Caco-2 (cell line): ENCODE measurements at regions not wholly inside any gene's neighbourhood (a gene's known extent, or its start where the extent isn't known, plus 50 kb on each side); places are given as distances from the start of the nearest gene placed in this dataset.

ENCODE experiments used
- BruUV-seq: library from RNA; stranded (reverse); fragments of 400-500 nt; replicated peaks from 2 replicates; lab custom pipeline; 2021; lab: Mats Ljungman, UMichigan
- CTCF ChIA-PET: fragments of 300-600 bp; sonication (Branson Sonifier 250); formaldehyde crosslinking; loops from one replicate; lab custom pipeline; 2022; ENCODE audit warnings: antibody characterized with exemption; lab: Charles Lee
- POLR2A ChIA-PET: fragments of 300-600 bp; sonication (Branson Sonifier 250); formaldehyde crosslinking; loops from one replicate; lab custom pipeline; 2022; ENCODE audit warnings: antibody characterized with exemption; lab: Charles Lee
- DNase-seq, 2 experiments: peaks; one replicate each; pipeline versions ENCODE4 v3.0.0 to v3.0.0-alpha.2; 2020 to 2022
- H3K27me3 ChIP-seq: replicated peaks from 2 replicates; pipeline ENCODE4 v1.6.0; 2011; ENCODE audit warnings: low read length; ENCODE audit not compliant: control insufficient read depth, insufficient read depth
- H3K36me3 ChIP-seq: 2 replicates; pipeline ENCODE4 v1.5.1; 2011; ENCODE audit warnings: low read length; ENCODE audit not compliant: control insufficient read depth, insufficient read depth
- H3K4me1 ChIP-seq: fragments of 250-450 bp; sonication (Bioruptor Pico); 2 replicates; pipeline ENCODE4 v1.5.1; 2020; ENCODE audit warnings: mild to moderate bottlenecking
- H3K4me3 ChIP-seq: 2 replicates; pipeline ENCODE4 v1.5.1; 2011; ENCODE audit warnings: low read depth, mild to moderate bottlenecking, control low read depth, low read length
- H3K9me3 ChIP-seq: fragments of 250-450 bp; sonication (Bioruptor Pico); 2 replicates; pipeline ENCODE4 v1.5.1; 2020; ENCODE audit warnings: mild to moderate bottlenecking, moderate library complexity
- H3K27ac Mint-ChIP-seq: one replicate; pipeline ENCODE4 v1.8.0; 2022; ENCODE audit warnings: mixed read lengths; ENCODE audit not compliant: unreplicated experiment
- H3K27me3 Mint-ChIP-seq: one replicate; pipeline ENCODE4 v1.8.0; 2022; ENCODE audit warnings: mixed read lengths; ENCODE audit not compliant: insufficient read depth, unreplicated experiment
- H3K36me3 Mint-ChIP-seq: one replicate; pipeline ENCODE4 v1.8.0; 2022; ENCODE audit warnings: mild to moderate bottlenecking, mixed read lengths; ENCODE audit not compliant: insufficient read depth, unreplicated experiment
- H3K4me1 Mint-ChIP-seq: one replicate; pipeline ENCODE4 v1.8.0; 2022; ENCODE audit warnings: low read depth, mixed read lengths; ENCODE audit not compliant: unreplicated experiment
- H3K4me3 Mint-ChIP-seq: one replicate; pipeline ENCODE4 v1.8.0; 2022; ENCODE audit warnings: mild to moderate bottlenecking, moderate library complexity, mixed read lengths; ENCODE audit not compliant: unreplicated experiment
- H3K9me3 Mint-ChIP-seq: one replicate; pipeline ENCODE4 v1.8.0; 2022; ENCODE audit warnings: mixed read lengths; ENCODE audit not compliant: unreplicated experiment
- CTCF ChIP-seq, 2 experiments: fragments of 200-600 bp in 1 of 2; IDR thresholded peaks; 1 replicate in 1 of 2; 2 replicates in 1 of 2; pipeline versions ENCODE4 v1.5.1 to v1.8.0; 2011 to 2022; ENCODE audit warnings: antibody characterized with exemption in 1 of 2, control low read depth in 1 of 2, inconsistent platforms in 1 of 2, low read depth in 1 of 2, low read length in 1 of 2, mild to moderate bottlenecking in 1 of 2, moderate library complexity in 1 of 2; ENCODE audit not compliant: insufficient read depth in 1 of 2, severe bottlenecking in 1 of 2, unreplicated experiment in 1 of 2
- intact Hi-C: fragments of 100-400 bp; cut with micrococcal nuclease; formaldehyde crosslinking; loops from one replicate; pipeline ENCODE4 v1.10.0; 2022; ENCODE audit not compliant: unreplicated experiment

- CTCF ChIA-PET, result no interaction called here
- peaks cover 5% of the 10 kb centered on the region for H3K36me3 Mint-ChIP-seq
- H3K27me3 Mint-ChIP-seq, result no peaks in the 10 kb centered on the region
- Histone ChIP-seq H3K4me3 (no peak overlapping the region), H3K36me3 (no peaks in the 10 kb centered on the region), H3K4me1 (peaks cover 5% of the 10 kb centered on the region; the same call in 1 of the 2 replicates), H3K27me3 (no peaks in the 10 kb centered on the region), H3K9me3 (peaks cover 21% of the 10 kb centered on the region)
- H3K9me3 Mint-ChIP-seq, result peaks cover 35% of the 10 kb centered on the region
- DNase-seq, result no peak
- peaks cover 7% of the 10 kb centered on the region for H3K4me1 Mint-ChIP-seq
- intact Hi-C loops, result no loop called here
- H3K4me3 Mint-ChIP-seq, result no peak overlapping the region
- H3K27ac Mint-ChIP-seq, result peak overlapping the region; percentile 32
- POLR2A ChIA-PET, result no interaction called here
- TF ChIP-seq CTCF (IDR thresholded peaks at IDR 0.05; ENCODE audit: insufficient read depth in 1 of 2, low read depth in 1 of 2, low read length in 1 of 2, severe bottlenecking in 1 of 2, unreplicated experiment in 1 of 2), result no peak
- BruUV-seq, result no TSS peak
Observed at GRCh38 chr14:22232933-22233332, 356.1 kb downstream of the DAD1 start.

- H3K27me3 Mint-ChIP-seq, result no peaks in the 10 kb centered on the region
- peak overlapping the region; percentile 32 for H3K27ac Mint-ChIP-seq
- H3K4me1 Mint-ChIP-seq, result peaks cover 2% of the 10 kb centered on the region
- H3K36me3 Mint-ChIP-seq, result peaks cover 5% of the 10 kb centered on the region
- CTCF ChIA-PET, result no interaction called here
- Histone ChIP-seq H3K36me3 (no peaks in the 10 kb centered on the region), H3K4me1 (peaks cover 5% of the 10 kb centered on the region; the same call in 1 of the 2 replicates), H3K4me3 (no peak overlapping the region), H3K9me3 (peaks cover 21% of the 10 kb centered on the region), H3K27me3 (no peaks in the 10 kb centered on the region)
- peak in 1 of 2 experiments; percentile 35 for DNase-seq
- H3K4me3 Mint-ChIP-seq, result no peak overlapping the region
- peaks cover 31% of the 10 kb centered on the region for H3K9me3 Mint-ChIP-seq
- BruUV-seq, result no TSS peak
- TF ChIP-seq CTCF (IDR thresholded peaks at IDR 0.05; ENCODE audit: insufficient read depth in 1 of 2, low read depth in 1 of 2, low read length in 1 of 2, severe bottlenecking in 1 of 2, unreplicated experiment in 1 of 2), result no peak
- intact Hi-C loops, result no loop called here
- POLR2A ChIA-PET, result no interaction called here
Observed at GRCh38 chr14:22232486-22232885, 356.5 kb downstream of the DAD1 start.

- no TSS peak for BruUV-seq
- no peak for TF ChIP-seq CTCF (IDR thresholded peaks at IDR 0.05; ENCODE audit: insufficient read depth in 1 of 2, low read depth in 1 of 2, low read length in 1 of 2, severe bottlenecking in 1 of 2, unreplicated experiment in 1 of 2)
- H3K4me3 Mint-ChIP-seq, result no peak overlapping the region
- ChIA-PET POLR2A (no interaction called here), CTCF (no interaction called here)
- no peak for DNase-seq
- Histone ChIP-seq H3K9me3 (peaks cover 21% of the 10 kb centered on the region), H3K4me1 (peaks cover 7% of the 10 kb centered on the region), H3K27me3 (no peaks in the 10 kb centered on the region), H3K4me3 (no peak overlapping the region), H3K36me3 (no peaks in the 10 kb centered on the region)
- H3K4me1 Mint-ChIP-seq, result no peaks in the 10 kb centered on the region
- peaks cover 5% of the 10 kb centered on the region for H3K36me3 Mint-ChIP-seq
- H3K9me3 Mint-ChIP-seq, result peaks cover 27% of the 10 kb centered on the region
- intact Hi-C loops, result no loop called here
- no peak overlapping the region for H3K27ac Mint-ChIP-seq
- H3K27me3 Mint-ChIP-seq, result no peaks in the 10 kb centered on the region
Observed at GRCh38 chr14:22231018-22231417, 358.0 kb downstream of the DAD1 start.
